Naive B cell (primary cell): ENCODE measurements at regions not wholly inside any gene's neighbourhood (a gene's known extent, or its start where the extent isn't known, plus 50 kb on each side); places are given as distances from the start of the nearest gene placed in this dataset.

ENCODE experiments used
- ATAC-seq, 2 donors: fragments of 150-1000 bp; cut with Tn5 transposase; 2 replicates each; pipeline ENCODE4 v1.10.0; 2021; ENCODE audit warnings: low read depth in 2 of 2, mild to moderate bottlenecking in 2 of 2, moderate library complexity in 2 of 2
- DNase-seq: peaks from one replicate; pipeline ENCODE4 v3.0.0; 2022
- H3K27ac Mint-ChIP-seq, 6 donors: one replicate each; pipeline ENCODE4 v1.8.0; 2020 to 2022; ENCODE audit warnings: mild to moderate bottlenecking in 6 of 6, mixed read lengths in 6 of 6, moderate library complexity in 5 of 6, inconsistent platforms in 2 of 6
- H3K27me3 Mint-ChIP-seq, 3 donors: one replicate each; pipeline ENCODE4 v1.8.0; 2021 to 2022; ENCODE audit warnings: mixed read lengths in 3 of 3, mild to moderate bottlenecking in 1 of 3
- H3K36me3 Mint-ChIP-seq, 2 donors: one replicate each; pipeline ENCODE4 v1.8.0; 2020 to 2022; ENCODE audit warnings: mixed read lengths in 2 of 2, inconsistent platforms in 1 of 2, mild to moderate bottlenecking in 1 of 2
- H3K4me1 Mint-ChIP-seq, 3 donors: one replicate each; pipeline ENCODE4 v1.8.0; 2020 to 2022; ENCODE audit warnings: mixed read lengths in 3 of 3, inconsistent platforms in 1 of 3, mild to moderate bottlenecking in 1 of 3, moderate library complexity in 1 of 3
- H3K4me3 Mint-ChIP-seq, 8 donors: one replicate each; pipeline ENCODE4 v1.8.0; 2020 to 2022; ENCODE audit warnings: mild to moderate bottlenecking in 8 of 8, mixed read lengths in 8 of 8, moderate library complexity in 8 of 8, inconsistent platforms in 2 of 8
- H3K9me3 Mint-ChIP-seq, 7 donors: one replicate each; pipeline ENCODE4 v1.8.0; 2020 to 2022; ENCODE audit warnings: mixed read lengths in 7 of 7, mild to moderate bottlenecking in 5 of 7, inconsistent platforms in 2 of 7, moderate library complexity in 1 of 7

DNA sequence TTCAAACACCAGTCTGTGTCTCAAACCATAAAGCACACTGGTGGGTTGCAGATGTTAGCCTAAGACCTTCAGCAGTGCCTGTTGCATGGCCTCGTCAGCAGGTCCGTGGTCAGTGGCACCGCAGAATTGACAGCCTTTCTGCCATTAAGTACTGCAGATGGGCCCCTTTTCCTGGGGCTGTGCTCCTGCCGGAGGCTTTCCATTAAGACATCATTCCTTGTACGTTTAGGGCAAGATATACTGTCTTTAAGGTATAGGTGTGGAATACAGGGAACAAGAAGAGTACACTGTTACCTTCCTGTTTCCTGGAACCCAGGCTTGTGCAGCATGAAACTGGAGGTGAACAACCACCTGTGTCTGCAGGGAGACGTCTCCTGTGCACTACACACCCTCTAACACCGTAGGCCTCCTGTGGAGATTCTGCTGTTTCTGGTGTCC is 67.9 kb upstream of the WDR1 start:
- Mint-ChIP-seq H3K36me3 (no peaks in the 10 kb centered on the region), H3K27me3 (peaks cover 10 to 24% (median 16%) of the 10 kb centered on the region in 3 donors), H3K9me3 (peaks cover 0 to 3% (median 0%) of the 10 kb centered on the region in 7 donors), H3K27ac (no peak overlapping the region), H3K4me1 (peaks cover 5 to 6% (median 5%) of the 10 kb centered on the region in 3 donors), H3K4me3 (no peak overlapping the region)
- no peak for DNase-seq
- no peak for ATAC-seq

DNA sequence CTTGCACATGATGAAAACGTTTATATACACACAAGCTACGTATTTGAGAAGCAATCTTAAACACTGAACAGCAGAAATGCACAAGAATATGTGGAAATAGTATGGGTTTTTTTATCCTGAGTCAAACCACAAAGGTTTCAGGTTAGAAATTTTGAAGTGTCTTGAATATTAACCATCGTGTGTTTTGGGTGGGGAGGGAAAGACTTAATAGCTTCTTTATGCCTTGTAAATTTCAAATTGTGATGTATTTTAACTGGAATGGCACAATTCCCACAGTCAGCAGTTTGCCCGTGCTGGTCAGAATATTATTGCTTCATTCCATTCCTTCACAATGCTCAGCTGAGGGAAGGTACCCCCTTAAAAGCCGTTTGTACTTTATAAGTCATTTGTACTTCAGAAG is 67.4 kb upstream of the WDR1 start:
- Mint-ChIP-seq H3K4me3 (no peak overlapping the region), H3K27ac (no peak overlapping the region), H3K4me1 (peaks cover 5 to 6% (median 5%) of the 10 kb centered on the region in 3 donors), H3K9me3 (peaks cover 0 to 3% (median 0%) of the 10 kb centered on the region in 7 donors), H3K27me3 (peaks cover 10 to 29% (median 16%) of the 10 kb centered on the region in 3 donors), H3K36me3 (no peaks in the 10 kb centered on the region)
- no peak for ATAC-seq
- no peak for DNase-seq

DNA sequence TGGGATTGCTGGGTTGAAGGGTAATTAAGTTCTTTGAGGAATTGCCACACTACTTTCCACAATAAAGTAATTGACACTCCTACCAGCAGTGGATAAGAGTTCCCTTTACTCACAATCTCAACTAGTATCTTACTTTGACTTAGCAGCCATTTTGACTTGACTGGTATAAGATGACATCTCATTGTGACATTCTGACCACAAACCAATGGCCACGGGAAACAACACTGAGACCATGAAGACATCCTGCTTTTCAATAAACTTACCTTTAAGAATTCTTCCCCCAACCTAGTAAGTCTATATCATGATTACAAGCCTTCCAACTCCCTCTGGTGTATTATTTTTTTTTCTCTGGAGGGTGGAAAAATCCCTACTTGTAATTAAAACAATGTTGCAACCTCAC is 66.9 kb upstream of the WDR1 start:
- DNase-seq: no peak
- no peak overlapping the region for H3K4me3 Mint-ChIP-seq
- no peak for ATAC-seq
- peaks cover 0 to 3% (median 0%) of the 10 kb centered on the region in 7 donors for H3K9me3 Mint-ChIP-seq
- H3K27ac Mint-ChIP-seq: no peak overlapping the region
- H3K36me3 Mint-ChIP-seq: no peaks in the 10 kb centered on the region
- peaks cover 10 to 29% (median 16%) of the 10 kb centered on the region in 3 donors for H3K27me3 Mint-ChIP-seq
- peaks cover 5 to 6% (median 5%) of the 10 kb centered on the region in 3 donors for H3K4me1 Mint-ChIP-seq

DNA sequence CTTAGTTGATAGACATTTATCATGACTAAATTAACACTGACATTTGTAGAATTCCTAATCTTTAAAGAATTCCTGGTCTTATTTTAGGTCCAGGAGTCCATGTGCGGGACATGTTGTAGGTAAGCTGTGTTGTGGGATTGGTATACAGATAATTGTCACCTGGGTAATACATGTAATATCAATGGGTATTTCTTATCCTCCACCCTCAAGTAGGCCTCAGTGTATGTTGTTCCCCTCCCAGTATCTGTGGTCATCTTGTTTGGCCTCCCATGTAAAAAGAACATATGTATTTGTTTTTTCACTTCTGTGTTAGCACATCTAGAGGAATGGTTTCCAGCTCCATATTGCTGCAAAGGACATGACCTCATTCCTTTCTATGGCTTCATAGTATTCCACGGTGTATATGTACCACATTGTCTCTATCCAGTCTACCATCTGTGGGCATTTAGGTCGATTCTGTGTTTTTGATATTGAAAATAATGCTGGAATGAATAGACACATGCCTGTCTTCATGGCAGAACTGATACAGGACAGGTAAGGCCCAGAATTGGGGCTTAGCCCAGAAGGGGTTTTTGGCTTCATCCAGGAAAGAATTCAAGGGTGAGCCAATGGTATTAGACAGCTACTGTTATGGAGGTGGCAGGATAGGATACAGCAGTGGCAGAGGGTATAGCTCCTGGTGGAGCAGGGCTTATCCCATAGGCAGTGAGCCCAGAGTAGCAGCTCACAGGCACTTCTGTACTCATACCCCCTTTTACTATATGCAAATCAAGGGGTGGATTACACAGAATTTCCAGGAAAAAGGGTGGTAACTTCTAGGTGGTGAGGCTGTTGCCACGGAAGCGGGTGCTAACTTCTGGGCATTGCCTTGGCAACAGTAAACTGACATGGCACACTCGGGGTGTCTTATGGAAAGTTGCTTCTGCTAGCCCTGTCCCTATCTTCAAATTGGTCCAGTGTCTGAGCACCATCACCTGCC is 66.1 kb upstream of the WDR1 start:
- Mint-ChIP-seq H3K27ac (no peak overlapping the region), H3K36me3 (no peaks in the 10 kb centered on the region), H3K27me3 (peaks cover 10 to 29% (median 16%) of the 10 kb centered on the region in 3 donors), H3K4me3 (no peak overlapping the region), H3K9me3 (peaks cover 0 to 3% (median 0%) of the 10 kb centered on the region in 7 donors), H3K4me1 (peaks cover 5 to 6% (median 5%) of the 10 kb centered on the region in 3 donors)
- ATAC-seq (no peak), DNase-seq (no peak)

DNA sequence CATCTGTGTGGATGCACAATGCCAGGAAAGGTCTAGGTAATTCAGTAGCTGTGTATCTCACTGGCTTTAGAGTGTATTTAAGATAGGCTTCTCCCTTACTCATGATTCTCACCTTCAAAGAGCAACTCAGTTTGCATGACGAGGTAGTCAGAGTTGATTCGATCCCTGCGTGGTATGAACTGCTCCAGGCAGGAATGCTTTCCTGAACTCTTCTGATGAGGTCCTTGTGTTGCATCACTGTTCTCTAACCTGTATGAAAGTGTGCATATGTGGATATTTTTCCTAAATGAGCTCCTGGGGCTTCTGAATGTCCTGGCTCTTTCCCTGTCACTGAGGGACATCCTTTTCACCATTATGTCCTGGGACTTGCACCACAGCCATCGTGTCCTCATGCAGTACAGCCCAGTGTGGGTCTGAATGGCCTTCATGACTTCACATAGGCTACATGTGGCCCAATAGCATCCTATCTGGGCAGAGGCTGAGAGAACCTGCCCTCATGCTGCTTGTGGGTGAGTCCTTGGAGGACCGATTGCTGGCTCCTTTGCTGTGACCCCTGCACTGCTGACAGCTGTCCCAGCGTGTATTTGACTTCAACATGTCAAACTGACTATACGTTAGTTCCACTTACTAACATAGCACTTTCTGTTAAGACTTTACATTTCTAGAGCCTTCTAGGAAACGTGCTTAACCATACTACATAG is 65.3 kb upstream of the WDR1 start:
- H3K4me3 Mint-ChIP-seq: no peak overlapping the region
- H3K27me3 Mint-ChIP-seq: peaks cover 10 to 25% (median 15%) of the 10 kb centered on the region in 3 donors
- H3K36me3 Mint-ChIP-seq: no peaks in the 10 kb centered on the region
- H3K9me3 Mint-ChIP-seq: peaks cover 0 to 3% (median 0%) of the 10 kb centered on the region in 7 donors
- H3K27ac Mint-ChIP-seq: no peak overlapping the region
- peaks cover 5 to 6% (median 5%) of the 10 kb centered on the region in 3 donors for H3K4me1 Mint-ChIP-seq
- ATAC-seq: no peak
- DNase-seq: no peak

DNA sequence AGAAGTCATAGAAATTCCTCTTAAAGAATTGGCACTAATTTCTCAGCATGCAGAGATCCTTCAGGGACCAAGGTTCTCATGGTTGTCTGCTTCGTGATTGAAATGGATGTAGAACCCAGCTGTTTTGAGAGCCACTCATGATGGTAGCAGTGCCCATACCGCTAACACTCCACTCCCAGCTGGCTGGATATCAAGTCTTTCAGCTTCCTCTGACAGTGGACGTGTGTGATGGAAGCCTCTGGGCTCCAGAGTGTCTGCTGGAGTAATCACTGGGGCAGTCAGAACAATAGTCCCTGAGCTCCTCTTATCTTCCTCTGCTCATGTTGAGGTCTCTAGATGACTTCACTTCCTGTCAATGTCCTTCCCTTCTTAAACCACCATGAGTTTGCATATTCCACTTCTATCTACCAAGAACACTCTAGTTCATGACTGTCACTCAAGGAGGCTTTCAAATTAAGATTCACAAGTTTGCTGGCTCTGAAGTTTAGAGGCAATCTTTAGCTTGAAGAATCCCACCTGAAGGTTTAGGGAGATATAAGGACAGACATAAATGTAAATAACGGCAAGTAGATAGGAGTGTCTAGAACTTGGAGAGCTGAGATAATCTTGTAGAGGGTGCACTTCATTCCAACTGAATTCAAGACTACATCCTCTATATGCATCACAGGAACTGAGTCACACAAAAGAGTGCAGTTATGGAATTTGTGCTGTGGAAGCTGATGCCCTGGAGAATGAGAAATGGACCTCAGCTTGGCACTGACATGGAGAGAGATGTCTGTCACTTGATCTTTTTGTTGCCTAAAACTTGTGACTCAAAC is 64.5 kb upstream of the WDR1 start:
- peaks cover 0 to 3% (median 0%) of the 10 kb centered on the region in 7 donors for H3K9me3 Mint-ChIP-seq
- no peak overlapping the region for H3K27ac Mint-ChIP-seq
- ATAC-seq (peak; percentile 35 to 37), DNase-seq (no peak)
- peaks cover 5 to 6% (median 5%) of the 10 kb centered on the region in 3 donors for H3K4me1 Mint-ChIP-seq
- H3K4me3 Mint-ChIP-seq: peak overlapping the region in 1 of 8 donors; percentile 22
- no peaks in the 10 kb centered on the region for H3K36me3 Mint-ChIP-seq
- H3K27me3 Mint-ChIP-seq: peaks cover 8 to 20% (median 10%) of the 10 kb centered on the region in 3 donors

DNA sequence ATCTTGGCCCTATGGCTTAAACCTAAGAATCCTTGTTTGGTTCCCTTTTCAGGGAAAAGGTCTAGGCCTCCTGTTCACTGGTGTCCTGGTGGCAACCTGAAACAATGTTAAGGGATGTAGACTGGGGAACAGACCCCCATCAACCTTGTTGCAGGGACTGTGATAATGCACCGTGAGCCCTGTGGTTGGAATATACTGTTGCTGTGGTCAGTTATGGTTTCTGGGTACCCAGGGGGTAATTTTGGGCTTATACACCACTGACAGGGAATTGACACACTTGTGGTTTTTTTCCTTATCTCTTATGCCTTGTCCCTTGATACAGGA is 64.0 kb upstream of the WDR1 start:
- Mint-ChIP-seq H3K4me1 (peaks cover 5 to 6% (median 5%) of the 10 kb centered on the region in 3 donors), H3K9me3 (peaks cover 0 to 3% (median 0%) of the 10 kb centered on the region in 7 donors), H3K27me3 (peaks cover 2 to 14% (median 12%) of the 10 kb centered on the region in 3 donors), H3K4me3 (no peak overlapping the region), H3K27ac (no peak overlapping the region), H3K36me3 (no peaks in the 10 kb centered on the region)
- no peak for ATAC-seq
- DNase-seq: no peak

DNA sequence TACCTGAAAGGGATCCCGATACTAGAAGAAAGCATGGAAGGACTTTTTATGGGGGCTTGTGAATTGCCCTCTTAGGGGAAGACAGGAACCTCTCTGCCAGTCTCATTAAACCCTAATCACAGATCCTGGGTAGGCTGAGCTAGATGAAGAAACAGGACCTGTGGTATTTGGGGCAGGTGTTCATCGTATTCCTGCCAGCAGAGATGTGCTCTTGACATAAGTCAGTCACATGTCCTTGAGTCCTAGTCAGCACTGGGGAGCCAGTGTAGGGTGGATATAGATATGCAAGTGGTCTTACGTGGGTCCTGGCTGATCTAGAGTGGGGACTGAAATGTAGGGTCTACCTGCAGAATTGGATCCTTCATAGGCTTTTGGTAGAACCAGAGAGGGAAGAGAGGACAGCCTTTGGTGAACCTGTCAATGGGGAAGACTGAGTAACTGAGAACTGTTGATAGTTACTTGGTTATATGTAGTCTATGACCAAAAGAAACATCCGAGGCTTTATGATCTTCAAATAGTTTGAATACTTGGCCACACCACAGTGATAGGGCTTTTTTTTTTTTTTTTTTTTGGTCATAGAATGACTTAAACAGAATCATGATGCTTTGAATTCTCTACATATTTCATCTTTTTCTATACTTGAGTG is 63.5 kb upstream of the WDR1 start:
- peaks cover 0 to 9% (median 9%) of the 10 kb centered on the region in 3 donors for H3K27me3 Mint-ChIP-seq
- H3K36me3 Mint-ChIP-seq: no peaks in the 10 kb centered on the region
- ATAC-seq (no peak), DNase-seq (no peak)
- H3K27ac Mint-ChIP-seq: no peak overlapping the region
- H3K9me3 Mint-ChIP-seq: peaks cover 0 to 3% (median 0%) of the 10 kb centered on the region in 7 donors
- H3K4me3 Mint-ChIP-seq: no peak overlapping the region
- H3K4me1 Mint-ChIP-seq: peaks cover 5 to 6% (median 5%) of the 10 kb centered on the region in 3 donors

DNA sequence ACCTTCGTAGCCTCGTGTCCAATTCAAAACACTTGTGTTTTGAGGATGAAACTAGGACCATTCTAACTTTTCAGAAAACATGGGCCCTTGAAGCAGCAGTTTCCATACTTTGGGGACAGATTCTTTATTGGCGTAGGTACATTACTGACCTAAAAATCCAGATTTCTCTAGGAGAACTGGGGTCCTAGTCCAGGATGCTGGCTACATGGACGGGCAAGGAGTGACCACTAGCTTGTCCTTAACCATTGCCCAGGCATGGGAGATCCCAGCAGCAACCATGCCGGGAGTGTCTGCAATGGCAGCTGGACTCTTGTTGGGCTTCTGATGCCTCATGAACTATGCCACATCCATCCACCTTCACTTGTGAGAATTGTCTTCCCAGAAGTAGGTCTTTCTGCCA is 62.2 kb upstream of the WDR1 start:
- Mint-ChIP-seq H3K27ac (no peak overlapping the region), H3K4me1 (peaks cover 5 to 6% (median 5%) of the 10 kb centered on the region in 3 donors), H3K4me3 (no peak overlapping the region), H3K27me3 (peaks cover 0 to 12% (median 10%) of the 10 kb centered on the region in 3 donors), H3K9me3 (peaks cover 0 to 3% (median 0%) of the 10 kb centered on the region in 7 donors), H3K36me3 (no peaks in the 10 kb centered on the region)
- no peak for DNase-seq
- ATAC-seq: no peak

DNA sequence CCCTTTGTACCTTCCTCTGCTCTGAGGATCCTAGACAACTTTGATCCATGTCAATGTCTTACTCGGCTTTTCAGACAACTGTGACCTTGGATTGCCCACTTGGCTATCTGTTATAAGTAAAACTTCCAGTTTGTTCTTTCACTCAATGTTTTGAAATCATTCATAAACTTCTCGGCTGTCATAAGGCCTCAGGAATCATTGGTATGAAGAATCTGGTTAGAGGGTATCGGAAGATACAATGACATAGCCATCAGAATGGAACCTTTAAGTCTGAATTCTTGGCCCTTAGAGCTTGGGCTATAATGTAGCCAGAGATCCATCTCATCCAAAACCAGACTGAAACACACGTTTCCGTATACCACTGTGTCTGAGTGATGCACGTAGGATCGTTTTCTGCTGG is 59.0 kb upstream of the WDR1 start:
- H3K27ac Mint-ChIP-seq: no peak overlapping the region
- ATAC-seq (no peak), DNase-seq (no peak)
- H3K4me1 Mint-ChIP-seq: no peaks in the 10 kb centered on the region
- no peaks in the 10 kb centered on the region for H3K9me3 Mint-ChIP-seq
- no peaks in the 10 kb centered on the region for H3K36me3 Mint-ChIP-seq
- peaks cover 9 to 25% (median 23%) of the 10 kb centered on the region in 3 donors for H3K27me3 Mint-ChIP-seq
- no peak overlapping the region for H3K4me3 Mint-ChIP-seq

DNA sequence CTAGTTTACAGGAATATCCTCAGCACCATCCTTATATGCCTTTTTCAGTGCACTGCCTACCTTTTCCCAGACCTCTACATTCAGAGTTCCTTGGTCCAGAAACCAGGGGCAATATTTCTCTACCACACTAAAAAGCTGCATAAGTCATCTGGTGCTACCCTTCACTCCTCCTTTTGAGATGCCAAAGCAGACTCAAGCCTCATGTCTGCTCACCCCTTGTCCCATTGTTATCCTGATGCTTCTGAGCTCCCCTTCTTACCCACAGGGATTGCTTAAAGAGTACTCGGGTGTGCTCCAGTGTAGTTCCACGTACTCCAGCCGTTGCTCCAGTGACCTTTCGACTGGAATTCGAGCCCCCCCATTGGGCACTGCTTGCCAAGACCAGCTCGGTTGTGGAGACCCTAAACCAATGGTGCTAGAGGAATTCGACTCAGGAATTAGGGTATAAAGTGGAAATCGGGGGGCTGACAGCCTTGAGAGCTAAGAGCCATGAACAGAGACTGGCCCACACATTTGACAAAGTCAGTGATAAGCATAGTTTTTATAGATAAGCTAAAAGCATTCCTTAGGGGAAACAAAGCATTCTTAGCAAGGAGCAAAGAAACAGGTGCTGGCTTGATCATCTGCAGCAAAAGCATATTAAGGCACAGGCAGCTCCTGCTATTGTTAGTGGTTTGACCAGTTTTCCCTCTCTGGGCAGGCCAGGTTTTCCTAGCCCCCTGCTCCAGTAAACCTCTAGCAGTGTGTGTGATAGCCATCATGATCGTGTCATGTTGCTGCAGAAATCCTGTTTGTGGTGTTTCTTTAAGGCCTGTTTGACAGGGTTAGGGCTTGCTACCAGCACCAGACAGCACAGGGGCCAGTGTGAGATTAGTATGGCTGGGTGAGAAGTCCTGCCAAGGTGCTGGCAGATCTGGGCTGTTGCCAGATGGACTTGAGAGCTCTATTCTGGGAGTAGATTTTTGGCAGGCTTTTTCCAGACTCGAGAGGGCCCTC is 57.5 kb upstream of the WDR1 start:
- no peaks in the 10 kb centered on the region for H3K9me3 Mint-ChIP-seq
- peak overlapping the region in 1 of 6 donors; percentile 8 for H3K27ac Mint-ChIP-seq
- peaks cover 9 to 35% (median 23%) of the 10 kb centered on the region in 3 donors for H3K27me3 Mint-ChIP-seq
- H3K4me3 Mint-ChIP-seq: no peak overlapping the region
- no peaks in the 10 kb centered on the region for H3K4me1 Mint-ChIP-seq
- ATAC-seq: no peak
- no peaks in the 10 kb centered on the region for H3K36me3 Mint-ChIP-seq
- DNase-seq: no peak
